ENCODE measurements at regions not wholly inside any gene's neighbourhood (a gene's known extent, or its start where the extent isn't known, plus 50 kb on each side); places are given as distances from the start of the nearest gene placed in this dataset.

- peaks cover 0 to 28% of the 10 kb centered on the region in 2 experiments for H3K27me3 ChIP-seq (ENCODE audit: control insufficient read depth in 1 of 2, insufficient read depth in 1 of 2, low read length in 2 of 2)
- H3K27ac ChIP-seq (ENCODE audit: low read length, poor library complexity, severe bottlenecking), result no peak overlapping the region
- H3K18ac ChIP-seq (ENCODE audit: low read depth in 1 of 2, low read length in 2 of 2), result no peak overlapping the region
- H4K91ac ChIP-seq (ENCODE audit: low read length), result no peak overlapping the region
- WGBS, result 87% methylated on average over 28 of the region's 28 CpGs
- H3K9me3 ChIP-seq (ENCODE audit: control insufficient read depth, low read length), result no peaks in the 10 kb centered on the region
- no peak overlapping the region for H3K4me3 ChIP-seq (ENCODE audit: insufficient read depth in 1 of 2, low read depth in 1 of 2, low read length in 2 of 2)
- no peaks in the 10 kb centered on the region for H3K79me1 ChIP-seq (replicated peaks; ENCODE audit: low read length, poor library complexity, severe bottlenecking)
- H2BK12ac ChIP-seq (ENCODE audit: low read length in 2 of 2), result no peak overlapping the region
- no peaks in the 10 kb centered on the region for H3K4me1 ChIP-seq (ENCODE audit: control insufficient read depth, insufficient read depth, low read depth, low read length)
- no peak overlapping the region for H3K4me2 ChIP-seq (ENCODE audit: low read length, poor library complexity, severe bottlenecking)
- H3K4ac ChIP-seq (ENCODE audit: low read depth in 1 of 2, low read length in 2 of 2), result no peak overlapping the region
- no peak overlapping the region for H2AK5ac ChIP-seq (ENCODE audit: low read length, severe bottlenecking)
- H3K9ac ChIP-seq (ENCODE audit: low read length), result no peak overlapping the region
- H2BK120ac ChIP-seq (ENCODE audit: low read depth, low read length), result no peak overlapping the region
- H3K36me3 ChIP-seq (ENCODE audit: control insufficient read depth in 1 of 2, insufficient read depth in 2 of 2, low read depth in 1 of 2, low read length in 2 of 2), result no peaks in the 10 kb centered on the region
- no peak overlapping the region for H3K14ac ChIP-seq (ENCODE audit: low read length in 2 of 2)
- no peak overlapping the region for H2AFZ ChIP-seq (ENCODE audit: low read depth, low read length)
- no peak overlapping the region for H3K23ac ChIP-seq (ENCODE audit: low read length in 2 of 2)
- no peak overlapping the region for H4K8ac ChIP-seq (ENCODE audit: low read length)
- no peak overlapping the region for H2BK15ac ChIP-seq (ENCODE audit: low read depth, poor library complexity, severe bottlenecking)
- DNase-seq, result no peak
- H2BK5ac ChIP-seq (ENCODE audit: low read depth, low read length, poor library complexity, severe bottlenecking), result no peak overlapping the region
Measured at GRCh38 chr9:135302329-135303279, 177.0 kb upstream of the PPP1R26 start.

- no peaks in the 10 kb centered on the region for H3K9me3 ChIP-seq (ENCODE audit: control insufficient read depth, low read length)
- H3K27ac ChIP-seq (ENCODE audit: low read length, poor library complexity, severe bottlenecking), result no peak overlapping the region
- no peak overlapping the region for H3K4me3 ChIP-seq (ENCODE audit: insufficient read depth in 1 of 2, low read depth in 1 of 2, low read length in 2 of 2)
- H3K23ac ChIP-seq (ENCODE audit: low read length in 2 of 2), result no peak overlapping the region
- no peak overlapping the region for H4K8ac ChIP-seq (ENCODE audit: low read length)
- no peaks in the 10 kb centered on the region for H3K4me1 ChIP-seq (ENCODE audit: control insufficient read depth, insufficient read depth, low read depth, low read length)
- H3K4me2 ChIP-seq (ENCODE audit: low read length, poor library complexity, severe bottlenecking), result no peak overlapping the region
- 66% methylated on average over 3 of the region's 3 CpGs for WGBS
- H3K4ac ChIP-seq (ENCODE audit: low read depth in 1 of 2, low read length in 2 of 2), result no peak overlapping the region
- H2BK15ac ChIP-seq (ENCODE audit: low read depth, poor library complexity, severe bottlenecking), result no peak overlapping the region
- no peaks in the 10 kb centered on the region for H3K79me1 ChIP-seq (replicated peaks; ENCODE audit: low read length, poor library complexity, severe bottlenecking)
- H2BK12ac ChIP-seq (ENCODE audit: low read length in 2 of 2), result no peak overlapping the region
- H3K36me3 ChIP-seq (ENCODE audit: control insufficient read depth in 1 of 2, insufficient read depth in 2 of 2, low read depth in 1 of 2, low read length in 2 of 2), result no peaks in the 10 kb centered on the region
- H4K91ac ChIP-seq (ENCODE audit: low read length), result no peak overlapping the region
- H2AFZ ChIP-seq (ENCODE audit: low read depth, low read length), result no peak overlapping the region
- H3K9ac ChIP-seq (ENCODE audit: low read length), result no peak overlapping the region
- no peak overlapping the region for H3K14ac ChIP-seq (ENCODE audit: low read length in 2 of 2)
- DNase-seq, result no peak
- H3K27me3 ChIP-seq (ENCODE audit: control insufficient read depth in 1 of 2, insufficient read depth in 1 of 2, low read length in 2 of 2), result peaks cover 0 to 28% of the 10 kb centered on the region in 2 experiments
- H2BK120ac ChIP-seq (ENCODE audit: low read depth, low read length), result no peak overlapping the region
- no peak overlapping the region for H2BK5ac ChIP-seq (ENCODE audit: low read depth, low read length, poor library complexity, severe bottlenecking)
- no peak overlapping the region for H2AK5ac ChIP-seq (ENCODE audit: low read length, severe bottlenecking)
- H3K18ac ChIP-seq (ENCODE audit: low read depth in 1 of 2, low read length in 2 of 2), result no peak overlapping the region
Measured at GRCh38 chr9:135303280-135303647, 176.3 kb upstream of the PPP1R26 start.

GRCh38 chr9:135303865-135304499 is 175.6 kb upstream of the PPP1R26 start:
- no peaks in the 10 kb centered on the region for H3K9me3 ChIP-seq (ENCODE audit: control insufficient read depth, low read length)
- H3K36me3 ChIP-seq (ENCODE audit: control insufficient read depth in 1 of 2, insufficient read depth in 2 of 2, low read depth in 1 of 2, low read length in 2 of 2), result no peaks in the 10 kb centered on the region
- no peak overlapping the region for H2BK5ac ChIP-seq (ENCODE audit: low read depth, low read length, poor library complexity, severe bottlenecking)

GRCh38 chr9:135304886-135305285 is 174.7 kb upstream of the PPP1R26 start:
- Histone ChIP-seq H4K8ac (ENCODE audit: low read length) (no peak overlapping the region), H3K23ac (ENCODE audit: low read length in 2 of 2) (no peak overlapping the region), H3K79me1 (replicated peaks; ENCODE audit: low read length, poor library complexity, severe bottlenecking) (no peaks in the 10 kb centered on the region), H2BK120ac (ENCODE audit: low read depth, low read length) (no peak overlapping the region), H3K4ac (ENCODE audit: low read depth in 1 of 2, low read length in 2 of 2) (no peak overlapping the region), H3K14ac (ENCODE audit: low read length in 2 of 2) (no peak overlapping the region), H3K18ac (ENCODE audit: low read depth in 1 of 2, low read length in 2 of 2) (no peak overlapping the region), H2BK5ac (ENCODE audit: low read depth, low read length, poor library complexity, severe bottlenecking) (no peak overlapping the region), H3K9ac (ENCODE audit: low read length) (no peak overlapping the region), H3K4me3 (ENCODE audit: insufficient read depth in 1 of 2, low read depth in 1 of 2, low read length in 2 of 2) (no peak overlapping the region), H2AFZ (ENCODE audit: low read depth, low read length) (no peak overlapping the region), H3K9me3 (ENCODE audit: control insufficient read depth, low read length) (no peaks in the 10 kb centered on the region), H3K4me2 (ENCODE audit: low read length, poor library complexity, severe bottlenecking) (no peak overlapping the region), H2AK5ac (ENCODE audit: low read length, severe bottlenecking) (no peak overlapping the region), H2BK15ac (ENCODE audit: low read depth, poor library complexity, severe bottlenecking) (no peak overlapping the region), H3K27ac (ENCODE audit: low read length, poor library complexity, severe bottlenecking) (no peak overlapping the region), H3K36me3 (ENCODE audit: control insufficient read depth in 1 of 2, insufficient read depth in 2 of 2, low read depth in 1 of 2, low read length in 2 of 2) (no peaks in the 10 kb centered on the region), H3K4me1 (ENCODE audit: control insufficient read depth, insufficient read depth, low read depth, low read length) (no peaks in the 10 kb centered on the region), H4K91ac (ENCODE audit: low read length) (no peak overlapping the region), H2BK12ac (ENCODE audit: low read length in 2 of 2) (no peak overlapping the region), H3K27me3 (ENCODE audit: control insufficient read depth in 1 of 2, insufficient read depth in 1 of 2, low read length in 2 of 2) (peaks cover 0 to 15% of the 10 kb centered on the region in 2 experiments)
- WGBS, result 51% methylated on average over 3 of the region's 3 CpGs
- DNase-seq, result no peak

More at GRCh38 chr9:135303865-135304499, 175.6 kb upstream of the PPP1R26 start:
- Histone ChIP-seq H3K4ac (ENCODE audit: low read depth in 1 of 2, low read length in 2 of 2) (no peak overlapping the region), H3K4me1 (ENCODE audit: control insufficient read depth, insufficient read depth, low read depth, low read length) (no peaks in the 10 kb centered on the region), H3K4me3 (ENCODE audit: insufficient read depth in 1 of 2, low read depth in 1 of 2, low read length in 2 of 2) (no peak overlapping the region), H2AFZ (ENCODE audit: low read depth, low read length) (no peak overlapping the region), H3K9ac (ENCODE audit: low read length) (no peak overlapping the region), H3K79me1 (replicated peaks; ENCODE audit: low read length, poor library complexity, severe bottlenecking) (no peaks in the 10 kb centered on the region), H3K4me2 (ENCODE audit: low read length, poor library complexity, severe bottlenecking) (no peak overlapping the region), H3K27ac (ENCODE audit: low read length, poor library complexity, severe bottlenecking) (no peak overlapping the region), H2BK120ac (ENCODE audit: low read depth, low read length) (no peak overlapping the region), H3K27me3 (ENCODE audit: control insufficient read depth in 1 of 2, insufficient read depth in 1 of 2, low read length in 2 of 2) (peaks cover 0 to 24% of the 10 kb centered on the region in 2 experiments), H4K91ac (ENCODE audit: low read length) (no peak overlapping the region), H3K18ac (ENCODE audit: low read depth in 1 of 2, low read length in 2 of 2) (no peak overlapping the region), H2BK15ac (ENCODE audit: low read depth, poor library complexity, severe bottlenecking) (no peak overlapping the region), H3K23ac (ENCODE audit: low read length in 2 of 2) (no peak overlapping the region), H2BK12ac (ENCODE audit: low read length in 2 of 2) (no peak overlapping the region), H4K8ac (ENCODE audit: low read length) (no peak overlapping the region), H2AK5ac (ENCODE audit: low read length, severe bottlenecking) (no peak overlapping the region), H3K14ac (ENCODE audit: low read length in 2 of 2) (no peak overlapping the region)
- DNase-seq, result no peak

Data from mesenchymal stem cell (in vitro differentiated cells and primary cell).